Naive thymus-derived CD4-positive, alpha-beta T cell (primary cell): ENCODE measurements at regions not wholly inside any gene's neighbourhood (a gene's known extent, or its start where the extent isn't known, plus 50 kb on each side); places are given as distances from the start of the nearest gene placed in this dataset.
"Not testable (repeated sequence)": the region's sequence is repeated elsewhere in the genome, so short reads cannot be mapped to it uniquely, and the experiment has no call there.

ENCODE experiments used
- ATAC-seq: fragments of 150-1000 bp; cut with Tn5 transposase; 2 replicates; pipeline ENCODE4 v1.10.0; 2021; ENCODE audit warnings: mild to moderate bottlenecking, moderate library complexity
- CTCF ChIA-PET: fragments of 350-600 bp; sonication (Branson Sonifier 250); formaldehyde crosslinking; loops from one replicate; lab custom pipeline; 2021; ENCODE audit warnings: antibody characterized with exemption; lab: Charles Lee
- POLR2A ChIA-PET: fragments of 350-600 bp; sonication (Branson Sonifier 250); formaldehyde crosslinking; loops from one replicate; lab custom pipeline; 2021; ENCODE audit warnings: antibody characterized with exemption, inconsistent platforms; lab: Charles Lee
- DNase-seq, 9 donors: peaks; one replicate each; pipeline versions ENCODE4 v3.0.0 to v3.0.0-alpha.2; 2020 to 2022; ENCODE audit warnings: mixed read lengths in 1 of 9
- H3K27ac ChIP-seq: one replicate; pipeline ENCODE4 v1.7.0; 2013; ENCODE audit warnings: mild to moderate bottlenecking, low read depth, low read length, moderate library complexity
- H3K27me3 ChIP-seq, 2 donors: one replicate each; pipeline ENCODE4 v1.7.0; 2013; ENCODE audit warnings: low read length in 2 of 2, mild to moderate bottlenecking in 2 of 2, moderate library complexity in 2 of 2; ENCODE audit not compliant: control insufficient read depth in 2 of 2, insufficient read depth in 2 of 2
- H3K36me3 ChIP-seq, 3 experiments: 1 replicate in 2 of 3; 2 replicates in 1 of 3; pipeline ENCODE4 v1.7.0; 2013; ENCODE audit warnings: low read length in 3 of 3, mild to moderate bottlenecking in 3 of 3, moderate library complexity in 1 of 3; ENCODE audit not compliant: insufficient read depth in 3 of 3, control insufficient read depth in 2 of 3
- H3K4me1 ChIP-seq, 2 donors: one replicate each; pipeline ENCODE4 v1.7.0; 2013; ENCODE audit warnings: low read length in 2 of 2, mild to moderate bottlenecking in 2 of 2, moderate library complexity in 1 of 2; ENCODE audit not compliant: control insufficient read depth in 2 of 2, insufficient read depth in 2 of 2
- H3K4me3 ChIP-seq: 2 replicates; pipeline ENCODE4 v1.7.0; 2013; ENCODE audit warnings: mild to moderate bottlenecking, low read length
- H3K9me3 ChIP-seq, 3 experiments: 1 replicate in 2 of 3; 2 replicates in 1 of 3; pipeline ENCODE4 v1.7.0; 2013; ENCODE audit warnings: low read length in 3 of 3; ENCODE audit not compliant: control insufficient read depth in 2 of 3
- H3K27ac Mint-ChIP-seq, 9 donors: one replicate each; pipeline ENCODE4 v1.8.0; 2020 to 2022; ENCODE audit warnings: mixed read lengths in 9 of 9, mild to moderate bottlenecking in 8 of 9, moderate library complexity in 5 of 9, inconsistent platforms in 2 of 9
- H3K27me3 Mint-ChIP-seq, 5 donors: one replicate each; pipeline ENCODE4 v1.8.0; 2021 to 2022; ENCODE audit warnings: mixed read lengths in 5 of 5, mild to moderate bottlenecking in 1 of 5
- H3K36me3 Mint-ChIP-seq, 5 donors: one replicate each; pipeline ENCODE4 v1.8.0; 2020 to 2022; ENCODE audit warnings: mixed read lengths in 5 of 5, mild to moderate bottlenecking in 3 of 5, inconsistent platforms in 1 of 5
- H3K4me1 Mint-ChIP-seq, 7 donors: one replicate each; pipeline ENCODE4 v1.8.0; 2020 to 2022; ENCODE audit warnings: mixed read lengths in 7 of 7, mild to moderate bottlenecking in 3 of 7, inconsistent platforms in 1 of 7
- H3K4me3 Mint-ChIP-seq, 10 donors: one replicate each; pipeline ENCODE4 v1.8.0; 2020 to 2022; ENCODE audit warnings: mild to moderate bottlenecking in 10 of 10, mixed read lengths in 10 of 10, moderate library complexity in 6 of 10, inconsistent platforms in 2 of 10
- H3K9me3 Mint-ChIP-seq, 11 donors: one replicate each; pipeline ENCODE4 v1.8.0; 2020 to 2022; ENCODE audit warnings: mixed read lengths in 11 of 11, mild to moderate bottlenecking in 4 of 11, inconsistent platforms in 1 of 11, moderate library complexity in 1 of 11
- intact Hi-C, 2 donors: fragments of 100-400 bp; cut with micrococcal nuclease; formaldehyde crosslinking; loops; one replicate each; pipeline ENCODE4 v1.15.1; 2023

DNA sequence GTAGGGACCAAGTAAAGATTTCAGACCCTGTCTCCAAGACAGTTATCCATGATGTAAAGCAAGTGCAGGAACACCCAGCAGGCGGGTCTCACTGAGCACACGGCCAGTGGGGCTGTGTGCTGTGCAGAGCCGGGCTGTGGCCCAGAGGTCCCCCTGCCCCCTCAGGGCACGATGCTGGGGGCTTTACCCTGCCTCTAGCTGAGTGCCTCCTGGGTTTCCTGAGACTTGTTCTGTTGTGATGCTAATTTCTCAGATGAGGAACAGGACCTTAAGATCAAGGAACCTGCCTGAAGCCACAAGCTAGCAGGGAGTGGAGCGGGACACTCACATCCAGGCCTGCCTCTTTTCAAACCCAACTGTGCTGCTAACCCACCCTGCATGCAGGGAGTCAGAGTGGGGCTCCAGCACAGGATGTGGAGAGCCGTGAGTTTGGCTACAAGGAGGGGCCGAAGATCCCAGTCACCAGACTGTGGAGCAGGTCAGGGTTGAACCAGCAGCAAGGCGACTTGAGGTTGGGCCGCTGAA is 76.1 kb upstream of the LYZL2 start:
- Histone ChIP-seq H3K27ac (peak overlapping the region; percentile 86), H3K27me3 (no peaks in the 10 kb centered on the region), H3K4me1 (peaks cover 43 to 44% of the 10 kb centered on the region in 2 donors), H3K9me3 (no peaks in the 10 kb centered on the region), H3K4me3 (peak overlapping the region; percentile 63), H3K36me3 (no peaks in the 10 kb centered on the region)
- no peak for DNase-seq
- Mint-ChIP-seq H3K4me3 (peak overlapping the region; percentile 76 to 98 (median 90)), H3K27ac (peak overlapping the region; percentile 88 to 99 (median 97)), H3K9me3 (no peaks in the 10 kb centered on the region), H3K4me1 (peaks cover 27 to 66% (median 56%) of the 10 kb centered on the region in 7 donors), H3K36me3 (peaks cover 0 to 8% (median 0%) of the 10 kb centered on the region in 5 donors), H3K27me3 (no peaks in the 10 kb centered on the region)
- intact Hi-C loops, result loop anchor here (1.0 to 10.0 kb wide), 10 partner anchors 13 to 1669 kb away; partner anchors contain the start of genes ARHGAP12 (in 2 of the 2), EPC1 (in 1 of the 2) and MAP3K8 (in 1 of the 2)
- ATAC-seq, result peak; percentile 4
- POLR2A ChIA-PET, result interaction anchor here (1.5 to 3.1 kb wide), 2 partner anchors 10 to 1055 kb away, joined by 3 to 15 read pairs; no protein-coding TSS in a partner anchor
- CTCF ChIA-PET, result interaction anchor here (0.6 to 2.4 kb wide), 5 partner anchors 11 to 79 kb away, joined by 3 to 13 read pairs (median 4); no protein-coding TSS in a partner anchor

DNA sequence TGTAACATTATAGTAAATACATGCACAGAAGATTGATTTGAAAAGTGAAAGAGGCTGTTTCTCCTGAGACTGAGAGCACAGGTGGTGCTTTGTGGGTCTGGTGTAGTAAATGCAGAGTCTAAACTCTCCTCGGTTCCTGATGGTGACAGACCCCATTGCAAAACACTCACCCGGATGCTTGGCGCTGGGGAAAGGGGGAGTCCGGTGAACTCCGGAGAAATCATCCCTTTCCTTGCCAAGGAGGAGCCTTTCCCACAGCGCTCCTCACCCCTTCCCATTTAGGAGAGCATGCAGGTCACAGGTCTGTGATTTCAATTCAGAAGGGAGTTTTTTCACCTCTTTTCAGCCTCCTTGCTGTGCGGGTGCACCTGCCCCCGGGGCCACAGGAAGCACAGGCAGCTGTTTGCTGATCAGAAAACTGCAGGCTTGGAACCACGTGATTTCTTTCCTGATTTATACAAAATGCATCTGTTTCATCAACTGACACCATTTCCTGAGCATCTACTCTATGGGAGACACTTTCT is 75.6 kb upstream of the LYZL2 start:
- H3K36me3 Mint-ChIP-seq, result peaks cover 0 to 8% (median 0%) of the 10 kb centered on the region in 5 donors
- H3K9me3 ChIP-seq, result no peaks in the 10 kb centered on the region
- H3K4me1 ChIP-seq, result peaks cover 48% of the 10 kb centered on the region in 2 donors
- H3K4me3 Mint-ChIP-seq, result peak overlapping the region; percentile 76 to 98 (median 90)
- H3K27ac Mint-ChIP-seq, result peak overlapping the region; percentile 88 to 99 (median 97)
- no peaks in the 10 kb centered on the region for H3K9me3 Mint-ChIP-seq
- intact Hi-C loops, result loop anchor here (1.0 to 10.0 kb wide), 10 partner anchors 13 to 1670 kb away; partner anchors contain the start of genes ARHGAP12 (in 2 of the 2), EPC1 (in 1 of the 2) and MAP3K8 (in 1 of the 2)
- H3K27me3 Mint-ChIP-seq, result no peaks in the 10 kb centered on the region
- CTCF ChIA-PET, result interaction anchor here (0.6 to 2.4 kb wide), 5 partner anchors 11 to 80 kb away, joined by 3 to 13 read pairs (median 6); no protein-coding TSS in a partner anchor
- DNase-seq (peak in 7 of 9 donors; percentile 53 to 69 (median 63)), ATAC-seq (peak; percentile 38)
- H3K27ac ChIP-seq, result peak overlapping the region; percentile 86
- H3K27me3 ChIP-seq, result no peaks in the 10 kb centered on the region
- peaks cover 30 to 72% (median 61%) of the 10 kb centered on the region in 7 donors for H3K4me1 Mint-ChIP-seq
- H3K4me3 ChIP-seq, result peak overlapping the region; percentile 63
- POLR2A ChIA-PET, result interaction anchor here (1.4 to 3.1 kb wide), 4 partner anchors 10 to 1056 kb away, joined by 3 to 15 read pairs (median 4); no protein-coding TSS in a partner anchor
- H3K36me3 ChIP-seq, result no peaks in the 10 kb centered on the region

DNA sequence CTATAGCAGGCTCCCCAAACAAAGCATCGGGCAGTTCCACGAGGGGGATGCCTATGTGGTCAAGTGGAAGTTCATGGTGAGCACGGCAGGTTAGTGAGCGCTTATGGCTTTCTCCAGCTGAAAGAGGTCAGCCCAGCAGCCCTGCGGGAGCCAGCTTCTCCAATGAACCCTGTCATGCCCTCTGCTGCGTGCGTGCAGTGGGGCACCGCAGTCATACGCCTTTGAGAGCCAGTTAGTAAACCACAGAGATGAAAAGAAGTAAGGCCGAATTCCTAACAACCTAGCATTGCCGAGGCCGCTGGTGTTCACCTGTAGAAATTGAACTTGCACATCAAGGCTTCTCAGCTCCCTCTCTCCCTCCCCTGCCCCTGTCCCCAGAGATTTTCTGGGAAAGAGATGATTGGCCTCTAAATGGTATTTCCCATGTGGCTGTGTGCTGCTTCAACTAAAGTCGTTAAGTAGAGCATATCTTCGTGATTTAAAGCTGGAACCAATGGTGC is 75.1 kb upstream of the LYZL2 start:
- POLR2A ChIA-PET, result interaction anchor here (1.4 to 3.1 kb wide), 4 partner anchors 9 to 1056 kb away, joined by 3 to 15 read pairs (median 4); no protein-coding TSS in a partner anchor
- Mint-ChIP-seq H3K4me1 (peaks cover 33 to 77% (median 67%) of the 10 kb centered on the region in 7 donors), H3K4me3 (peak overlapping the region; percentile 76 to 98 (median 90)), H3K27ac (peak overlapping the region; percentile 88 to 99 (median 97))
- not testable (repeated sequence) for H3K27me3 ChIP-seq, H3K9me3 Mint-ChIP-seq, H3K36me3 ChIP-seq, H3K36me3 Mint-ChIP-seq, H3K9me3 ChIP-seq, H3K27me3 Mint-ChIP-seq
- Histone ChIP-seq H3K4me1 (peaks cover 53 to 54% of the 10 kb centered on the region in 2 donors), H3K4me3 (peak overlapping the region; percentile 63), H3K27ac (peak overlapping the region; percentile 86)
- ATAC-seq (peak; percentile 28), DNase-seq (peak in 8 of 9 donors; percentile 34 to 53 (median 46))
- CTCF ChIA-PET, result interaction anchor here (0.6 to 2.4 kb wide), 5 partner anchors 11 to 80 kb away, joined by 3 to 13 read pairs (median 6); no protein-coding TSS in a partner anchor
- intact Hi-C loops, result loop anchor here (1.0 to 10.0 kb wide), 13 partner anchors 8 to 1670 kb away; partner anchors contain the start of genes ARHGAP12 (in 2 of the 2), ZEB1 (in 2 of the 2), EPC1 (in 1 of the 2) and MAP3K8 (in 1 of the 2)

DNA sequence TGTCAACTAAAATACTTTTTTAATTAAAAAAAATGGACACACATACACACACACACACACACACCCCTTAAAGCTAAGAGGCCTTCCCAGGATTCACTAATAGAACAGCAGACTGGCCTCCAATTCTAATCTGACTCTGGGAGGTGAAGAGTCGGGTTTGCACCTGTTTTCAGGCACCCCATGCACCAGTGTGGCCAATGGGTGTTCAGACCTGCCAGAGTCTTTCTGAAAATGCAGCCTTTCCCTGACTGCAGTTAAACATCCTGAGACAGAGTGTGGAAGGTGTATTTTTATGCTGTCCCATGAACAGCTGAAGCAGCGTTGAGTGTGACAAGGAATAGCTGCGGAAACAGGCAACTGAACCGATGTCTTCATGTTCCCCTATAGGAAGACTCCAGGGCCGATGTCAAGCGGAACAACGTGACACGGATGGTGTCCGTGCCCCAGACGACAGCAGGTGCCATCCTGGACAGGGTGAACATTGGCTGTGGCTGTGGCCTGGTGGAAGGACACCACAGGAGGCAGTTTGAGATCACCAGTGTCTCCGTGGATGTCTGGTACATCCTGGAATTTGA is 74.6 kb upstream of the LYZL2 start:
- ChIA-PET POLR2A (interaction anchor here (1.4 to 3.1 kb wide), 3 partner anchors 9 to 80 kb away, joined by 4 to 15 read pairs (median 4); no protein-coding TSS in a partner anchor), CTCF (interaction anchor here (1.5 to 2.4 kb wide), 3 partner anchors 15 to 81 kb away, joined by 3 to 13 read pairs (median 10); no protein-coding TSS in a partner anchor)
- peak overlapping the region; percentile 88 to 99 (median 97) for H3K27ac Mint-ChIP-seq
- Histone ChIP-seq H3K4me3 (peak overlapping the region; percentile 63), H3K27me3 (no peaks in the 10 kb centered on the region), H3K9me3 (no peaks in the 10 kb centered on the region), H3K36me3 (no peaks in the 10 kb centered on the region), H3K27ac (peak overlapping the region; percentile 86), H3K4me1 (peaks cover 55 to 59% of the 10 kb centered on the region in 2 donors)
- peak overlapping the region; percentile 76 to 98 (median 90) for H3K4me3 Mint-ChIP-seq
- ATAC-seq (no peak), DNase-seq (no peak)
- H3K4me1 Mint-ChIP-seq, result peaks cover 39 to 79% (median 69%) of the 10 kb centered on the region in 7 donors
- intact Hi-C loops, result loop anchor here (1.0 to 10.0 kb wide), 9 partner anchors 8 to 1671 kb away; partner anchors contain the start of genes ZEB1 (in 2 of the 2), ARHGAP12 (in 1 of the 2), EPC1 (in 1 of the 2) and MAP3K8 (in 1 of the 2)
- no peaks in the 10 kb centered on the region for H3K9me3 Mint-ChIP-seq
- H3K27me3 Mint-ChIP-seq, result no peaks in the 10 kb centered on the region
- H3K36me3 Mint-ChIP-seq, result peaks cover 0 to 8% (median 0%) of the 10 kb centered on the region in 5 donors

DNA sequence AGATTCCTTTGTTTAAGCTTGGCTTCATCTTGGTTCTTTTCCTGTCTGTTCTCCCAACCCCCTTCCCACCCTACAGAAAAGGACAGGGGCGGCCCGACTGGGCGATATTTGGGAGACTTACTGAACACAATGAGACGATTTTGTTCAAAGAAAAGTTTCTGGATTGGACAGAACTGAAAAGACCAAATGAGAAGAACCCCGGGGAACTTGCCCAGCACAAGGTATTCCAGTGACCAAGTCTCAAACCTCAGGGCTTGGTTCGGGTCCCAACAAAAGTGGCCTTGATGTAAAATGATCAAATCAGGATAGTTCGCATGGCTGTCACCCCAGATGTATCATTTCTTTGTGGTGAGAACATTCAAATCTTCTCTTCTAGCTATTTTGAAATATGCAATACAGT is 73.9 kb upstream of the LYZL2 start:
- peaks cover 55 to 62% of the 10 kb centered on the region in 2 donors for H3K4me1 ChIP-seq
- H3K4me3 ChIP-seq, H3K27me3 ChIP-seq, ATAC-seq, H3K36me3 Mint-ChIP-seq, H3K27me3 Mint-ChIP-seq, H3K36me3 ChIP-seq, H3K9me3 ChIP-seq, H3K9me3 Mint-ChIP-seq, DNase-seq: not testable (repeated sequence)
- H3K4me1 Mint-ChIP-seq, result peaks cover 40 to 84% (median 73%) of the 10 kb centered on the region in 7 donors
- ChIA-PET POLR2A (interaction anchor here (1.0 to 3.1 kb wide), 4 partner anchors 8 to 81 kb away, joined by 3 to 15 read pairs (median 4); no protein-coding TSS in a partner anchor), CTCF (interaction anchor here (1.3 to 2.8 kb wide), 4 partner anchors 15 to 17 kb away, joined by 3 to 14 read pairs (median 12); no protein-coding TSS in a partner anchor)
- intact Hi-C loops, result loop anchor here (5.0 to 10.0 kb wide), 7 partner anchors 269 to 1671 kb away; partner anchors contain the start of genes ZEB1 (in 2 of the 2), ARHGAP12 (in 1 of the 2), EPC1 (in 1 of the 2) and MAP3K8 (in 1 of the 2)
- H3K27ac ChIP-seq, result peak overlapping the region; percentile 86
- H3K4me3 Mint-ChIP-seq, result peak overlapping the region in 9 of 10 donors; percentile 76 to 98 (median 91)
- peak overlapping the region; percentile 88 to 99 (median 97) for H3K27ac Mint-ChIP-seq
